Testis (tissue), 2 donors: ENCODE measurements at regions not wholly inside any gene's neighbourhood (a gene's known extent, or its start where the extent isn't known, plus 50 kb on each side); places are given as distances from the start of the nearest gene placed in this dataset.

Source experiments
- POLR2A ChIP-seq: fragments of 450-650 bp; IDR thresholded peaks from one replicate; pipeline ENCODE4 v1.6.1; 2017; ENCODE audit warnings: antibody characterized with exemption, mild to moderate bottlenecking, moderate library complexity
- TF ChIP-seq, protein P1 (sequence below), 3 experiments: fragments of 450-650 bp in 2 of 3; fragments of 200-600 bp in 1 of 3; sonication (generic) in 1 of 3; IDR thresholded peaks; one replicate each; pipeline ENCODE4 v1.5.1; 2016 to 2019; ENCODE audit warnings: antibody characterized with exemption in 3 of 3, mild to moderate bottlenecking in 2 of 3, moderate library complexity in 1 of 3

DNA sequence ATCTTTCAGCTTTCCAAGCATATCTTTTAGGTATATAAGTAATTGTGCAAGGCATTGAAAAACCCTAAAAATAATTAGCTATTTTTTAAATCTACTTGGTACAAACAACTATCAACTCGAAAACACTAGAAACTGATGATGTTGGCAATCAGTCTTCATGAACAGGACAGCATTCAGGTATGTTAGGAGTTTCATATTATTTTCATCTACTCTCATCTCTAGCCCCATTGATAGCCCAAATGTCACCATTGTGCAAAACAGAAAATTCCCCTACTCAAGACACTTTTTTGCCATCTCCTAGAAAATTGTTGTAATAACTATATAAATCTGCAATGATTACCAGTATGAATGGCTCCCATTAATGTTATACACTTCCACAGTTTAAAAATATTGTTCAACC lies 144.5 kb upstream of the KRAS start:
- TF ChIP-seq, protein P1, sequence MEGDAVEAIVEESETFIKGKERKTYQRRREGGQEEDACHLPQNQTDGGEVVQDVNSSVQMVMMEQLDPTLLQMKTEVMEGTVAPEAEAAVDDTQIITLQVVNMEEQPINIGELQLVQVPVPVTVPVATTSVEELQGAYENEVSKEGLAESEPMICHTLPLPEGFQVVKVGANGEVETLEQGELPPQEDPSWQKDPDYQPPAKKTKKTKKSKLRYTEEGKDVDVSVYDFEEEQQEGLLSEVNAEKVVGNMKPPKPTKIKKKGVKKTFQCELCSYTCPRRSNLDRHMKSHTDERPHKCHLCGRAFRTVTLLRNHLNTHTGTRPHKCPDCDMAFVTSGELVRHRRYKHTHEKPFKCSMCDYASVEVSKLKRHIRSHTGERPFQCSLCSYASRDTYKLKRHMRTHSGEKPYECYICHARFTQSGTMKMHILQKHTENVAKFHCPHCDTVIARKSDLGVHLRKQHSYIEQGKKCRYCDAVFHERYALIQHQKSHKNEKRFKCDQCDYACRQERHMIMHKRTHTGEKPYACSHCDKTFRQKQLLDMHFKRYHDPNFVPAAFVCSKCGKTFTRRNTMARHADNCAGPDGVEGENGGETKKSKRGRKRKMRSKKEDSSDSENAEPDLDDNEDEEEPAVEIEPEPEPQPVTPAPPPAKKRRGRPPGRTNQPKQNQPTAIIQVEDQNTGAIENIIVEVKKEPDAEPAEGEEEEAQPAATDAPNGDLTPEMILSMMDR (IDR thresholded peaks at IDR 0.05) = no peak
- no peak for TF ChIP-seq POLR2A
